Vagina (tissue), 2 donors: ENCODE measurements at regions not wholly inside any gene's neighbourhood (a gene's known extent, or its start where the extent isn't known, plus 50 kb on each side); places are given as distances from the start of the nearest gene placed in this dataset.

ENCODE experiments used
- CTCF ChIP-seq, 3 experiments: fragments of 450-650 bp in 2 of 3; fragments of 200-600 bp in 1 of 3; sonication (generic) in 1 of 3; IDR thresholded peaks; one replicate each; pipeline ENCODE4 v1.5.1; 2017 to 2019; ENCODE audit warnings: antibody characterized with exemption in 3 of 3, mild to moderate bottlenecking in 2 of 3, moderate library complexity in 2 of 3
- POLR2AphosphoS5 ChIP-seq, 2 donors: sonication (generic); formaldehyde crosslinking; IDR thresholded peaks; one replicate each; pipeline ENCODE4 v1.9.0; 2017; ENCODE audit warnings: antibody characterized with exemption in 2 of 2, mild to moderate bottlenecking in 2 of 2, low read depth in 1 of 2; ENCODE audit not compliant: insufficient read depth in 1 of 2

GRCh38 chr2:105660489-105660888 lies 84.2 kb upstream of the NCK2 start:
- no peak for TF ChIP-seq POLR2AphosphoS5 (IDR thresholded peaks at IDR 0.05; ENCODE audit: insufficient read depth in 1 of 2, low read depth in 1 of 2)
- no peak for TF ChIP-seq CTCF (IDR thresholded peaks at IDR 0.05)
